Endothelial cell of hepatic sinusoid (primary cell): ENCODE measurements at regions not wholly inside any gene's neighbourhood (a gene's known extent, or its start where the extent isn't known, plus 50 kb on each side); places are given as distances from the start of the nearest gene placed in this dataset.
"Not testable (repeated sequence)": the region's sequence is repeated elsewhere in the genome, so short reads cannot be mapped to it uniquely, and the experiment has no call there.

Experiments
- in situ Hi-C: cut with HindIII; loops from 2 replicates; pipeline ENCODE4 v1.10.0; 2017; ENCODE audit warnings: low sequenced_read_pairs

DNA sequence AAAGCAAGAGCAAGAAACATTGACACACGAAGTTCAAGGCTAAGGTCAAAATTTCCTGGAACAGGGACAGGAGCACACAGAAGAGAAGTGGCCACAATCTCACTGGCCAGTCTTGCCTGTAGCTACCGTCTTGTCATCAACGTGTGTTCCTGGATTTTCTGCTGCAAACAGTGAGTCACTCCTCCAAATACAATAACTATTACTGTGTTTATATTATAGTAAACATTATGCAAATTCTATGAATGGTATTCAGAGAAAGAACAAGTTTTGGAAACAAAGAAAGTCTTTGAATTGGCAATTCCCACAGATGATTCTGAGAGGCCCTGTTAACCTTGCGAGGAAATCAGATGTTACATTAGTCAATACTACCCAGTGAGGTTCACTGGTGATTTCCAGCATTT is 220.5 kb downstream of the FAM43A start:
- in situ Hi-C loops: no loop called here

DNA sequence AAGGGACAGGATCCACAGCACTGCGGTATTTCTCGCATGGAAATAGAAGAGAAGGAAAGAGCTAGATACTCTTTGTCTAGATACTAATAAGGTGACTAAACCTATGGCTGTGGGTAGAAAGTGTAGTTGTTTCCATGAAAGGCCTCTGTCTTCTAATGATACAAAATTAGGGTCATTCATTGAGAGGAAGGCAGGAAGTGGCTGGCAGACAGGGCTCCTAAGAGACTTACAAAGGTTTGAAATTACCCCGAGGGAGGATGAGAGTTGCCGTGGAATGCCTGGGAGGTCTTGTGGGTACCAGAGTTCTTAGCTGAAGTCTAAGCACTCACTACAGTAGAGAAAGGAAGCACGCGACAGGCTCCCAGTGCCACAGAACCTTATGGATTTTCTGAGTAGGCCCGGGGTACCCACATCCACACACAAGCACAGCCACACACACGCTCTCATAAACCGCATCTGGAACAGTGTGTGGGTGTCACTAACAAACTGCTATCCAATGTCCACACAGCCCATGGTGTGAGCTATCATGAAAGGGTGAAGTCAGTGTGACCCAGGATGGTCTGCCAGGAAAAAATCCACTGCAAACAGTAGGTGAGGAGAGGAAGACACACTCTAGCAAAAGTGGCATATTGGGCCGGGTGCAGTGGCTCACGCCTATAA is 221.4 kb downstream of the FAM43A start:
- in situ Hi-C loops: no loop called here

DNA sequence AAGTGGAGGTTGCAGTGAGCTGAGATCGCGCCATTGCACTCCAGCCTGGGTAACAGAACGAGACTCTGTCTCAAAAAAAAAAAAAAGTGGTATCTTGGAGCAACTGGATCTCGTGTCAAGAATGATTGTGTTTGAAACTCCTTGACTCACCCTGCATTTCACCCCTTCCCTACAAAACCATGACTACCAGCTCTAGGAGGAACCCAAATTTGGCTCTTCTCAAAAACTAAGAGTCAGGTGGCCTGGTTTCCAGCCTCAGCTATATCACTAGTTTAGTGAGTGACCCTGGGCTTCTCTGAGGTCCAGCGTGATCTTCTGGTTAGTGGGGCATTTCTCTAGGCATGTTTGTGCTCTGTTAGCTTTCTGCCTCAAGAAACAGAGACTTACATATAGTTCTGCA is 222.1 kb downstream of the FAM43A start:
- in situ Hi-C loops: no loop called here

DNA sequence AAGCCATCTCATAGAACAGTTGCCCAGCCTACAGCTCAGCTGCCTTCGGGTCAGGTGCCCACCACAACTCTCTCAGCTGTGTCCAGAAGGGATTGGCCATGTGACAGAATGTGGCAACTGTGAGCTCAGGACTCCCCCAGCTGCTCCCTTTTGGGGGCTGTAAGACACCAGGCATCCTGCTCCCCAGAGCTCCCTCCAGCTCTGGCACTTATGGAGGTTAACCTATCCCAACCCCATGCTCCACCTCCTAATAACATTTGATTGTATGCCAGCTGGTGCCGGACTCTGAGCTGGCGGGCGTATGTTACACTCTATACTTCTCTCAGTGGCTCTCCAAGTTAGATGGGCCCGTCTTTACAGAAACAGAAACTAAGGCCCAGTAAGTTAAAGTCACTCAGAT is 222.8 kb downstream of the FAM43A start:
- in situ Hi-C loops: no loop called here

DNA sequence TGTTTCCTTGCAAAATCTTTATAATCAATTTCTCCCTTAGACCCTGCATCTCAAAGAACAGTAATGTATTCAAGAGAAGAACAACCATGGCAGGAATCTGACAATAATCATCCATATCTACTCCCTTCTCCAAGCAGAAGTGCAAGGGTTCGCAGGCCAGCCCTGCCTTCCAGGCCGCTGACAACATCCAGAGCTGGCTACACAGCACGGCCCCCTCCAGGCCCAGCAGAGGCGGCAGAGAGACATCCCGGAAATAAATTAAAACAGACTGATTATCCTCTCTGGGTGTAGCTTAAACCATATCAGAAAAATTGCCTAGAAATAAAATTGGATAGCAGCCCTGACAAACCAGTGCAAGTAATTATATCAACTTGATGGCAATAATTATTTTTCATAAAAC is 223.3 kb downstream of the FAM43A start:
- in situ Hi-C loops: no loop called here

DNA sequence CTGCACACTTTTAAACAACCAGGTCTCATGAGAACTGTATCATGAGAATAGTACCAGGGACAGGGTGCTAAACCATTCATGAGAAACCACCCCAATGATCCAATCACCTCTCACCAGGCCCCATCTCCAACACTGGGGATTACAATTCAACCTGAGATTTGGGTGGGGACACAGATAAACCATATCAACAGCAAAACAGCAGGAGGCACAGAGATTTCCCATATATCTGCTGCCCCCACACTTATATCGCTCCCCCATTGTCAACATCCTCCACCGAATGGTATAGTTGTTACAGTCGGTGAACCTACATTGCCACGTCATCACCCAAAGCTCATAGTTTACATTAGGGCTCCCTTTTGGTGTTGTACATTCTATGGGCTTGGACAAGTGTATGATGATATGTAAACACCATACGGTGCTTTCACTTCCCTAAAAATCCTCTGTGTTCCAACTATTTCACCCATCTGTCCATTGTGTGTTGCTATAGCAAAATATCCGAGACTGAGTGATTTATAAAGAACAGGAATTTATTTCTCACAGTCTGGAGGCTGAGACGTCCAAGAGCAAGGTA is 224.8 kb downstream of the FAM43A start:
- in situ Hi-C loops: loop anchor here (5.0 kb wide), 1 partner anchor 38 kb away; no protein-coding TSS in a partner anchor

DNA sequence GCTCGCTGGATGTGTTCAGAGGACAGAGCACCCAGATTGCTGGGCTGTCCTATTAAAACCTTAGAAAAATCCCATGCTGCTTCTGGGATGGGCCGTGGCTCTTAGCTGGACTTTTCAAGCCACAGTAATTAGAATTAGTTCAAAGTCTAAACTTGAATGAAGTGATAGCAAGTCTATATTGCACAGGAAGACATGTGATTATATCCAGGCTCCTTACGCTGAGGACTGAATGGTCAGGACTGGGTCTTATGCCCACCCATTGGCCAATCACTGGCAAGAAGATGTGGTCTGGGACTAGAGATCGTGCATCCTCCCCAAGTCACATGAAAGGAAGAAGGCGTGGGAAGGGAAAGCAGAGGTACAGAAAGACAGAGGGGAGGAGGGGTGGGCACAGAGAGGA is 227.6 kb downstream of the FAM43A start:
- in situ Hi-C loops: loop anchor here (5.0 kb wide), 1 partner anchor 41 kb away; no protein-coding TSS in a partner anchor

DNA sequence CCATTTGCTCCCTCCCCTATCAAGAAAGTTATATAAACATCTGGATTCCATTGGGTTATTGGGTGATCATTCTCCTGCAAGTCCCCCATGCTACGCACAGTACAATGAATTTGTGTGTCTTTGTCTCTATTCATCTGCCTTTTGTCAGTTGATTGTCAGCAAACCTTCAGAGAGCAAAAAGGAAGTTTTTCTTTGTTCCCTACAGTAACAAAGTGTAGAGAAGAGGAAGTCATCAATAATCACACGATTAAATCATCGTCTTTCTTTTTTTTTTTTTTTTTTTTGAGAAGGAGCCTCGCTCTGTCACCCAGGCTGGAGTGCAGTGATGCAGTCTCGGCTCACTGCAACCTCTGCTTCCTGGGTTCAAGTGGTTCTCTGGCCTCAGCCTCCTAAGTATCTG is 239.2 kb downstream of the FAM43A start:
- in situ Hi-C loops: not testable (repeated sequence)

DNA sequence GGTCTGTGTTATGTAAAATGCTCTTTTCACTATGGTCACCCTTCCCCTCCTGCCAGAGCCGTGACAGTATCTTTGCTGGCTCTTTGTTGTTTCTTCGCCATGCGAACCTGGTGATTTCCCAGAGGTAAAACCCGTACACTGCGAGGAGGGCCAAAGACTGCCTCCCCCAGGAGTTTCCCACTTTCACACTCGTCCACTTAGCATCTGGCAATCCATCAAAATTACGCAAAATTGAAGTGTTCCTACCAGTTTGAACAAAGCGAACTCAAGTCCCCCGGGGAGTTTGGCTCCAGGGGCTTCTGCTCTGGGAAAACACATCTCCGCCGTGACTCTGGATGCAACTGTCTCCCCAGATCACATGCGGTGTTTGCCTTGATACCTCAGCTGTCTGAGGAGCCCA is 239.9 kb downstream of the FAM43A start:
- in situ Hi-C loops: no loop called here

DNA sequence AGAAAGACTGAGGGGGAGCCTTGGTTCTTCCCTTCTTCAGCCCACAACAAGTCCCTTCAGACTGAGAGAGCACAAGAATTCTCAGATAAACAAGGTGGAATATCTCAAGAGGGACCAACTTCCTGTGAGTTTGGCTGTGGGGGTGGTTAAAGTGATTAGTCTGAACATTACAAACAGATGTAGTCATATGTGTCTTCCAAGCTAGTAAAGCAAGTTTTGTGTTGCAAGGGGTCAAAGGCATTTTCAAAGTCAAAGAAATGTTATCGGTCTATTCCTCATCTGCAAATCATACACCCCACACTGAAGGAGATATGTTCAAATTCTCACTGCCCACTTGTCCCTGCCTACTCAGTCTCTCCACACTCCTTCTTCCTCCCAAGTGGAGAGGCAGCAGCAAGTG is 242.5 kb downstream of the FAM43A start:
- in situ Hi-C loops: no loop called here

DNA sequence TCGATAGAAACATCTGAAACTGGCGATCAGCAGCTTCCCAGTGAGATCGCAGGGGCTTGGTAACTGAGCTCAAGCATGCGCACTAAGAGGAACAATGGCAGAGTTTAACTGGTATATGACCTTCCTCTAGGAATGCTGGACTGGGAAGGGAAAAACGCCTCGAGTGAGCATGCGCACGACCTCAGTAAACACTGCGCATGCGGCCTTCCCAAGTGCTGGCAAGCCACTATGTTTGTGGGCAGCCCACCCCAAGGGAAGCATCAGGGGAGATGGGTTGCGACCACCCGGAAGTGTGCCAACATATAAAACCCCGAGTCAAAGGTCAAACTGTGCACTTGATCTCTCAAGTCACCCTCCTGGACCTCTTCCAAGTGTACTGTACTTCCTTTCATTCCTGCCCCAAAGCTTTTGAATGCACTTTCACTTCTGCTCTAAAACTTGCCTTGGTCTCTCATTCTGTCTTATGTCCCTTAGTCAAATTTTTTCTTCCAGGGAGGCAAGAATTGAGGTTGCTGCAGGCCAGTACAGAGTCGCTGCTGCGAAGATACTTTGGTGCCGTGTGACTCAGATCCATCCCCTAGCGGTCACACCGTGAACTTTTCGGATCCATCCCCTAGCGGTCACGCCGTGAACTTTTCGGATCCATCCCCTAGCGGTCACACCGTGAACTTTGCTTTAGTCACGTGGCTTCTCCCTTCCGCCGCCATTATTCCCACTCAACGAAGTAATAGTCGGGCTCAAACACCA is 243.3 kb downstream of the FAM43A start:
- in situ Hi-C loops: no loop called here

DNA sequence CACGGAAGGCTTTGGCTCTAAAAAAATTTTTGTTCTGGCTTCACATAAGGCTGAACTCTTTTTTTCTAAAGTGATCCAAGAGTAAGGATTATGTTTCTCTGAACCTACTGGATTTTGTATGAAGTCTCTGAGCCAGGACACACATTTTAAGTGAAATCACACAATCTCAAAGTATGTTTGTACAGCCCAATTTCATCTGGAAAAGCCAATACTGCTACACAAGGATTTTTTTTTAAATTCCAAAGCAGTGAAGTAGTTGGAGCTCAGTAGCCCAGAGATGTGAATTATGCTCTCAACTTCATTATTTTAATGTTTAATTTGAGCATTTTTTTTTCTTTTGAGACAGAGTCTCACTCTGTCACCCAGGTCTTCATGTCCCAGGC is 243.9 kb downstream of the FAM43A start:
- in situ Hi-C loops: no loop called here

DNA sequence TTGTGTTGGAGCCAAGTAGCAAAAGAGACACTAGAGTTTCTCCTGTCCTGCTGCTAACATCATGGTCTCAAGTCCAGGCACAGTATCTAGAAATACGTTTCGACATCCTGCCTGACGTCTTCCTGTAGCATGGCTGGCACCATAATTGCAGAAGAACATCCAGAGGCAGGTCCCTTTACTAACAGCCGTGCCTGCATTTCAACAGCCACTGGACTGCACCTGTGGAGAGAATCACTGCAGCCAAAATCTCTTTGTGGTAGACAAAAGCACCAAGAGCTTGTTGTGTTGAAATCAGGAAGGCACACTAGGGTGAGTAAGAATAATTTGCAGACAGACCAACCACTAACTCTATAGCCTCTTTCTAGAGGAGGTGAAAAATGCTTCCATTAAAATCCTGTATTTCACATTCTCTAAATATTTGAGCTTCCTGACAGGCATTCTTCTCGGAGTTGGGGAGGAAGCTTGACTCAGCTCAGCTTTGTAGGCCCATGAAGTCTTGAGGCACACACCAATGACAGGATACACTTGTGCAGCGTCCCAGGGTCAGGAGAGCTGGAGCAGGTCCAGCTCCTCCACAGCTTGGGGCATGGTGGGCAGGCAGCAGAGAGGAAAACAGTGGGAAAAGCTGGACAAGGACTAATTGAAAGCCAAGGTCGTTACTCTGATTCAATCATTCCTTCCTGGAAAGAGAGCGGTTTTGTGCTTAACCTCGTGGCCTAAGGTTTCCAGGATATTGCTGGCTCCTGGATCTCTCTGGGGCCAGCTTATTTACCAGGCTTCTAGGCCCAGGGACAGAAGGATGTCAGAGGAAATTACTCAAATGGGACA is 244.9 kb downstream of the FAM43A start:
- in situ Hi-C loops: no loop called here

DNA sequence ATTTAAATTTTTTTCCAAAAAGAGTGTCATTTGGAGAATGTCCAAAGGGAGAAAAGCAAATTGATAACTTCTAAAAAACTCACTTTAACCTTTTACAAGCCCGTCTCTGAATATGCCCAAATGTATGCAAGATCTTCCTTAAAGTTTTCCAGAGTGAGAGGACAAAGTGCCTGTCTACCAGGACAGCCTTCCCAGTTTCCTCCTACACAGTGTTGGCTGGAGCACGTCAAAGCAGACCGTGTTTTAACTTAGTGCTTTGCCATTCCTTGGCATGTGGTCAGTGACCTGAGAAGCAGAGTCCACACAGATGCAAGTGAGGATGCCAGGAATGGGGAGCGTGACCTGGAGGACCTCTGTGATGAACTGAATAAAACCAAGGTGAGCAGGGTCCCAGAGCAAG is 245.7 kb downstream of the FAM43A start:
- in situ Hi-C loops: no loop called here

DNA sequence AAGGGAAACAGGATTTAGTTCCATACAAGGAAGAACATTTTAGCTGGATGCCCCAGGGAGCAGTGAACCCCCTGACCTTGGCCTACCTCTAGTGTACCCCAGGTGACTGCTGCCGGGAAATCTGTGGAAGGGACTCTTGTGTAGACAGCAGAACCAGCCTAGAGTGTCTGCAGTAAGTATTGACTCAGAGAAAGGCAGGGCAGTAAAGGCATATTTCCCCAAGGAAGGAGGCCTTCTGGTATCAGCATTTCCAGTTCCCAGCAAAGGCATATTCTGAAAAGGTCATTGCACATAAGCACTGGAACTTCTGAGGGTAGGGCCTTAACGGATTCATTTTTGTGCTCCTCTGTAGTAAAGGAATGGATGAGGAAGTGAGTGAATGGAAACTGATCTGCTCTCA is 246.2 kb downstream of the FAM43A start:
- in situ Hi-C loops: no loop called here

DNA sequence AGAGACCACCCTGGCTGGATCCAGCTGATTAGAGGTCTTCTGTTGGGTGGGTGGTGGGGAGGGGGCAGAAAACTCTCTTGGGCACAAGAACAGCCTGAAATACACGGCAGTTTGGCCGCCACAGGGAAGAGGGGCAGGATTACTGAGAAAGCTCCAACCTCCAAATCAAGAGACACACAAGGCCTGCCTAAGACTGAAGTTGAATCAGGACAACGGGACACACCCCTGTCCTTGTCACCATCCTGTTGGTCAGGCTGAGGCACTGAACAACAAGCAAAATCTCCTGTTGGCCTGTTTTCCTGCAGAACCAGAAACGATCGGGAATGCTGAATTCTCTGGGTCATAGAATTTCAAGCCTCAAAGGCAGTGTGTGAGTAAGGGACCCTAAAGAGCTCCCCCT is 247.8 kb downstream of the FAM43A start:
- in situ Hi-C loops: no loop called here

DNA sequence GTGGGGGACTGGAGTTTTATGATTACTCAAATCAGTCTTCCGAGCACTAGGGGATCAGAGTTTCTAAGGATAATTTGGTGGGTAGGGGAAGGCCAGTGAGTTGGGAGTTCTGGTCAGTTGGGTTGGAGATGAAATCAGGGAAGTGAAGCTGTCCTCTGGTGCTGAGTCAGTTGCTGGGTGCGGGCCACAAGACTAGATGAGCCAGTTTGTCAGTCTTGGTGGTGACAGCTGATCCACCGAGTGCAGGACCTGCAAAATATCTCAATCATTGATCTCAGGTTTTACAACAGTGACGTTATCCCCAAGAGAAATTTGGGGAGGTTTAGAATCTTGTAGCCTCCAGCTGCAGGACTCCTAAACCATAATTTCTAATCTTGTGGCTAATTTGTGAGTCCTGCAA is 249.4 kb downstream of the FAM43A start:
- in situ Hi-C loops: no loop called here

DNA sequence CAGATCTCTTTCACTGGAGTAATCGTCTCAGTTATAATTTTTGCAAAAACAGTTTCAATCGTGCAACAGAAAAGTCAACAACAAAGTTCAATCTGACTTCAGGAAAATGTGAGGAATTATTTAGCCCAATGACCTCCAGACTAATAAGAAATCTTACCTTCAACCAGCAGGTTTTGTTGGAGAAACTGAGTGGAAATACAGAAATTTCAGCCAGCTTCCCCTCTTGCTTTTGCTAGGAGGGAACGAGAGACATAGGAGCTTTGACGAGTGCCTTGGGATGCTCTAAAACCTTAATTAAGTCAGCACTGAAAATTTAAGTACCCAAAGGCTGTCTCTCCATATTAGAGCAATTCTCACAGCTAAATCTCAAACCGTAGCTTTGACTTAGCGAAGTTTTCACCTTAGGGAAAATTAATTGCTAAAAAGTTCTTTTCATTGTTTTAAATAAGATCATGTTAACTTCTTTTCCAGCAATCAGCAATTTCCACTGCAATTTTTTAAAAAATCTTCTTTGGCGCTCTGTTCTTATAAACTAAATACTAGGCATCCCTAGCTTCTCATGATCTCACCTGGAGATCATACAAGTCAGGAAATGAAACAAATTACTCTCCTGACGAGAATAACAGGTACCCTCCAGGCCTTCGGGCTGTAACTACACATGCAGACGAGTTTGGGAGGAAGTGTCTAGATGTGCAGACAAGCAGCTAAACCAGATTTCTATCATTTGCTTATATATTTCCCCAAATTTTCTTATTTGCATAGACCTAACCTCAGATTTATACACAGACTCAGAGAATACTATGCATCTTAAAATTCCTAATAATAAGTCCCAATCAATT is 250.2 kb downstream of the FAM43A start:
- in situ Hi-C loops: no loop called here

DNA sequence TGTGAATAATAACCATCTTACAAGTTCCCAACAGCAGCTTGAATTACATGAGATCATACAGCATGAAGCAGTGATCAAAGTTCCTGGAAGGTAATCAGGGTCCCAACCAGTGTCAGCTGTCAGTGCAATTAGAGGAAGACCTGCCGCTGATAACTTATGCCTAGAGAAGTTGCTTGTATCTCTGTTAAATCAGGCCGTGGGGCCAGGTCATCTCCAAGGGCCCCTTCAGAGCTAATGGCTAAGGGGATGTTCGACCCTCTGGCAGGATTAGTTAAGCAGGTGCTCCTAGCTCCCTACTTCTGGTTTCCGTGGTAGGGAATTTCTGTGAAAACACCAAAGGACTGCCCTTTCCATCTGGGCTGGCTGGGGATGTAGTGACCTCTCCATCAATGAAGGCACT is 251.0 kb downstream of the FAM43A start:
- in situ Hi-C loops: no loop called here

DNA sequence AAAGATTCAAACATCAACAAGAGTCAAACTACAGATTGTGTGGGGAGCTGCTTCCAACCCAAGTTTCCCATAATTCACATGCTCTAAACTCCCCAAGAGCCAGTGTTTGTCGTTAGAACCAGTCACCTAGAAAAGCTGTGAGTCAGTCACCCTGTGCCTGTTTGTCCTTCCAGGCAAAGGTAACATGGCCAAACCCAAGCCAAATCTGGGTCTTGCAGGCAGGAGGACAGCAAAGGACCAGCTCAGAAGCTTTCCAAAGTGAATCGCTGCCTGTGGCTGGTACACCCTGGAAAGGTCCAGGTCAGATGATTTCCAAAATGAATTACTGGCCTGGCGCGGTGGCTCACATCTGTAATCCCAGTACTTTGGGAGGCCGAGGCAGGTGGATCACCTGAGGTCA is 251.5 kb downstream of the FAM43A start:
- in situ Hi-C loops: no loop called here

DNA sequence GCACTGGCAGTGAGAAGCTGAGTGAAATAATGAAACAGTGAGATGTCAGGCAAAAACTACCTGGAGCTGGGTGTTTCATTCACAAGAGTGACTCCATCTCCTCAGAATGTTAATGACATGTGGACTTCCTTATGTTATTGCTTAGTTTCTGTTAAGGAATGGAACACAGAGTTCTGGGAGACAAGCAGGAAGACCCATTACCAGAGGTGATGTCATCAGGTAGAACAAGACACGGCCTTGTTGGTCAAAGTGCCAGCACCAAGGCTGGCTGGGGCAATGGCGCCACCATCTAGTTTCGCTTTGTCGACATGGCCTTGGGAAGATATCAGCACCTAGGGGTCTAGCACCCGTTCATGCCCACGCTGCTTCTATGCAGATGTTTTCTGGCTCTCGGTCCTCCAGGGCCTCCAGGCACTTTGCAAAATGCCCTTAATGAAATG is 252.2 kb downstream of the FAM43A start:
- in situ Hi-C loops: no loop called here
